Hepatocyte (in vitro differentiated cells): ENCODE measurements at regions not wholly inside any gene's neighbourhood (a gene's known extent, or its start where the extent isn't known, plus 50 kb on each side); places are given as distances from the start of the nearest gene placed in this dataset.

Experiments
- EZH2 ChIP-seq: fragments of 200-600 bp; sonication (generic); IDR thresholded peaks from 2 replicates; pipeline ENCODE4 v1.6.1; 2016; ENCODE audit warnings: antibody characterized with exemption, mild to moderate bottlenecking, borderline replicate concordance
- TF ChIP-seq, protein P1 (sequence below): fragments of 200-600 bp; sonication (generic); IDR thresholded peaks from 2 replicates; pipeline ENCODE4 v1.5.1; 2016; ENCODE audit warnings: antibody characterized with exemption, mild to moderate bottlenecking; ENCODE audit not compliant: poor library complexity

- TF ChIP-seq EZH2 = no peak
- TF ChIP-seq, protein P1, sequence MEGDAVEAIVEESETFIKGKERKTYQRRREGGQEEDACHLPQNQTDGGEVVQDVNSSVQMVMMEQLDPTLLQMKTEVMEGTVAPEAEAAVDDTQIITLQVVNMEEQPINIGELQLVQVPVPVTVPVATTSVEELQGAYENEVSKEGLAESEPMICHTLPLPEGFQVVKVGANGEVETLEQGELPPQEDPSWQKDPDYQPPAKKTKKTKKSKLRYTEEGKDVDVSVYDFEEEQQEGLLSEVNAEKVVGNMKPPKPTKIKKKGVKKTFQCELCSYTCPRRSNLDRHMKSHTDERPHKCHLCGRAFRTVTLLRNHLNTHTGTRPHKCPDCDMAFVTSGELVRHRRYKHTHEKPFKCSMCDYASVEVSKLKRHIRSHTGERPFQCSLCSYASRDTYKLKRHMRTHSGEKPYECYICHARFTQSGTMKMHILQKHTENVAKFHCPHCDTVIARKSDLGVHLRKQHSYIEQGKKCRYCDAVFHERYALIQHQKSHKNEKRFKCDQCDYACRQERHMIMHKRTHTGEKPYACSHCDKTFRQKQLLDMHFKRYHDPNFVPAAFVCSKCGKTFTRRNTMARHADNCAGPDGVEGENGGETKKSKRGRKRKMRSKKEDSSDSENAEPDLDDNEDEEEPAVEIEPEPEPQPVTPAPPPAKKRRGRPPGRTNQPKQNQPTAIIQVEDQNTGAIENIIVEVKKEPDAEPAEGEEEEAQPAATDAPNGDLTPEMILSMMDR = no peak
Measured at GRCh38 chr14:71454010-71454409, 478.2 kb upstream of the RGS6 start.
